A673 (cell line): ENCODE measurements at regions not wholly inside any gene's neighbourhood (a gene's known extent, or its start where the extent isn't known, plus 50 kb on each side); places are given as distances from the start of the nearest gene placed in this dataset.

Experiments
- BruUV-seq: library from RNA; stranded (reverse); fragments of 400-500 nt; replicated peaks from 2 replicates; lab custom pipeline; 2021; lab: Mats Ljungman, UMichigan
- CTCF ChIA-PET: fragments of 300-600 bp; sonication (Branson Sonifier 250); formaldehyde crosslinking; loops from one replicate; lab custom pipeline; 2022; ENCODE audit warnings: antibody characterized with exemption; lab: Charles Lee
- POLR2A ChIA-PET: fragments of 300-600 bp; sonication (Branson Sonifier 250); formaldehyde crosslinking; loops from one replicate; lab custom pipeline; 2022; ENCODE audit warnings: antibody characterized with exemption; ENCODE audit not compliant: low non-redundant PET; lab: Charles Lee
- DNase-seq: peaks from one replicate; pipeline ENCODE4 v3.0.0-alpha.2; 2015; ENCODE audit warnings: low spot score
- H3K27ac ChIP-seq: fragments of 200-600 bp; sonication (generic); 2 replicates; pipeline ENCODE4 v1.5.1; 2016; ENCODE audit warnings: mixed run types, low read depth, mild to moderate bottlenecking, mixed read lengths, antibody characterized with exemption, low read length; ENCODE audit not compliant: poor library complexity, severe bottlenecking
- H3K27me3 ChIP-seq: fragments of 200-600 bp; sonication (generic); replicated peaks from 2 replicates; pipeline ENCODE4 v1.6.1; 2017; ENCODE audit warnings: mixed run types, low read depth, mild to moderate bottlenecking, mixed read lengths, antibody characterized with exemption, low read length; ENCODE audit not compliant: insufficient read depth, poor library complexity
- H3K36me3 ChIP-seq: fragments of 200-600 bp; sonication (generic); 2 replicates; pipeline ENCODE4 v1.6.1; 2016; ENCODE audit warnings: mixed run types, mild to moderate bottlenecking, mixed read lengths, antibody characterized with exemption, low read length; ENCODE audit not compliant: insufficient read depth, poor library complexity, severe bottlenecking
- H3K4me1 ChIP-seq: fragments of 200-600 bp; sonication (generic); 2 replicates; pipeline ENCODE4 v1.6.1; 2017; ENCODE audit warnings: mixed run types, mild to moderate bottlenecking, mixed read lengths, antibody characterized with exemption, low read length; ENCODE audit not compliant: insufficient read depth, poor library complexity, severe bottlenecking
- H3K4me3 ChIP-seq: fragments of 200-600 bp; sonication (generic); 2 replicates; pipeline ENCODE4 v1.5.1; 2016; ENCODE audit warnings: low read depth, mixed run types, mild to moderate bottlenecking, mixed read lengths, low read length; ENCODE audit not compliant: poor library complexity, severe bottlenecking
- H3K9me3 ChIP-seq: fragments of 200-600 bp; sonication (generic); 2 replicates; pipeline ENCODE4 v1.6.1; 2016; ENCODE audit warnings: mixed run types, low read depth, mild to moderate bottlenecking, mixed read lengths, antibody characterized with exemption, low read length; ENCODE audit not compliant: poor library complexity, severe bottlenecking
- EZH2 ChIP-seq: fragments of 200-600 bp; sonication (generic); IDR thresholded peaks from 2 replicates; pipeline ENCODE4 v1.6.1; 2017; ENCODE audit warnings: borderline replicate concordance, low read depth, mild to moderate bottlenecking, mixed read lengths, antibody characterized with exemption, low read length; ENCODE audit not compliant: poor library complexity, severe bottlenecking
- intact Hi-C: fragments of 100-400 bp; cut with micrococcal nuclease; formaldehyde crosslinking; loops from one replicate; pipeline ENCODE4 v1.10.0; 2022; ENCODE audit not compliant: unreplicated experiment
- TF ChIP-seq, protein P1 (sequence below): fragments of 300-800, 200-600 bp; sonication (generic); conservative IDR thresholded peaks from 2 replicates; pipeline ENCODE4 v1.5.1; 2017; ENCODE audit warnings: low read depth, mild to moderate bottlenecking, antibody characterized with exemption, low read length, moderate library complexity, mixed read lengths

GRCh38 chr18:61616111-61616610 is 276.6 kb downstream of the RNF152 start:
- DNase-seq = no peak
- POLR2A ChIA-PET = no interaction called here
- no peaks in the 10 kb centered on the region for H3K36me3 ChIP-seq
- BruUV-seq = no TSS peak
- CTCF ChIA-PET = no interaction called here
- H3K27me3 ChIP-seq = no peaks in the 10 kb centered on the region
- no peaks in the 10 kb centered on the region for H3K9me3 ChIP-seq
- TF ChIP-seq, protein P1, sequence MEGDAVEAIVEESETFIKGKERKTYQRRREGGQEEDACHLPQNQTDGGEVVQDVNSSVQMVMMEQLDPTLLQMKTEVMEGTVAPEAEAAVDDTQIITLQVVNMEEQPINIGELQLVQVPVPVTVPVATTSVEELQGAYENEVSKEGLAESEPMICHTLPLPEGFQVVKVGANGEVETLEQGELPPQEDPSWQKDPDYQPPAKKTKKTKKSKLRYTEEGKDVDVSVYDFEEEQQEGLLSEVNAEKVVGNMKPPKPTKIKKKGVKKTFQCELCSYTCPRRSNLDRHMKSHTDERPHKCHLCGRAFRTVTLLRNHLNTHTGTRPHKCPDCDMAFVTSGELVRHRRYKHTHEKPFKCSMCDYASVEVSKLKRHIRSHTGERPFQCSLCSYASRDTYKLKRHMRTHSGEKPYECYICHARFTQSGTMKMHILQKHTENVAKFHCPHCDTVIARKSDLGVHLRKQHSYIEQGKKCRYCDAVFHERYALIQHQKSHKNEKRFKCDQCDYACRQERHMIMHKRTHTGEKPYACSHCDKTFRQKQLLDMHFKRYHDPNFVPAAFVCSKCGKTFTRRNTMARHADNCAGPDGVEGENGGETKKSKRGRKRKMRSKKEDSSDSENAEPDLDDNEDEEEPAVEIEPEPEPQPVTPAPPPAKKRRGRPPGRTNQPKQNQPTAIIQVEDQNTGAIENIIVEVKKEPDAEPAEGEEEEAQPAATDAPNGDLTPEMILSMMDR = no peak
- TF ChIP-seq EZH2 = no peak
- no peak overlapping the region for H3K4me3 ChIP-seq
- intact Hi-C loops = no loop called here
- H3K4me1 ChIP-seq = no peaks in the 10 kb centered on the region
- H3K27ac ChIP-seq = no peak overlapping the region

DNA sequence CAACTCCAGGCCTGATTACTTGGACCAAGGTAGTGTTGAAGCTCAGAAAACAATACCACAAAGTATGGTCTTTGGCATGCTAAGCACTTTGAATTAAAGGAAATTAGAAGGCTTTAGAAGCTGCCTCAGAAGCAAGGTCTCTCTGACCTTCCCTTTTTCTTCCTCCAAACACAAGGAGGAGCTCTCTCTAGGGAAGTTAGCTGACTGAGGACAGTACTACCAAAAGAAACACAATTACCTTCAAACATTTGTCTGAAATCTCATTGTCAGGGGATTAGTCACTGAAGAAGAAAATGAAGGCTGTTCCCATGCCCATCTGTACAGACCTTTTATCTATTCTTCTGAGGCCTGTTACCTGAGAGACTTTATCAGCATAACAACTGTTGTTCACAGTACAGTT is 279.3 kb downstream of the CDH20 start:
- BruUV-seq = no TSS peak
- Histone ChIP-seq H3K36me3 (no peaks in the 10 kb centered on the region), H3K4me1 (peaks cover 11% of the 10 kb centered on the region), H3K9me3 (peaks cover 6% of the 10 kb centered on the region), H3K4me3 (no peak overlapping the region), H3K27ac (no peak overlapping the region), H3K27me3 (no peaks in the 10 kb centered on the region)
- TF ChIP-seq, protein P1 = peak; percentile 25; the same call in 1 of the 2 replicates
- TF ChIP-seq EZH2 = no peak
- DNase-seq = no peak
- CTCF ChIA-PET = no interaction called here
- intact Hi-C loops = no loop called here
- POLR2A ChIA-PET = no interaction called here

DNA sequence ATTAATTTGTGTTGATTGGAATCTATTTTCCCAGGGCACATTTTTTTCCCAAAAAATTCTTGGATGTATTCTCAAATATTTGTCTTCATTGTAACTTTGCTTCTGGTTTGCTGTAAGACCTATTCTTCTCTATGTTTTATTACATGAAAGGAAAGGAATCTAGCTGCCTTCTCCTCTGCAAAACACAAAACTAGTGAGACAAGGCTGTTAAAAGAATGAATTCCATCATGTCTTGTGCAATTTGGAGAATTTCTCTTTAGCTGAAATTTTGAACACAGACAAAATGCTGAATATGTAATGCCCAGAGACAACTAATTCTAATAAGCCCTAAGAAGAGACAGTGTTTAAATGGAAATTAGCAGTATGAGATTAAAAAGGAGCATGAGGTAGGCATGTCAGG is 275.9 kb downstream of the CDH20 start:
- peaks cover 34% of the 10 kb centered on the region for H3K4me1 ChIP-seq

DNA sequence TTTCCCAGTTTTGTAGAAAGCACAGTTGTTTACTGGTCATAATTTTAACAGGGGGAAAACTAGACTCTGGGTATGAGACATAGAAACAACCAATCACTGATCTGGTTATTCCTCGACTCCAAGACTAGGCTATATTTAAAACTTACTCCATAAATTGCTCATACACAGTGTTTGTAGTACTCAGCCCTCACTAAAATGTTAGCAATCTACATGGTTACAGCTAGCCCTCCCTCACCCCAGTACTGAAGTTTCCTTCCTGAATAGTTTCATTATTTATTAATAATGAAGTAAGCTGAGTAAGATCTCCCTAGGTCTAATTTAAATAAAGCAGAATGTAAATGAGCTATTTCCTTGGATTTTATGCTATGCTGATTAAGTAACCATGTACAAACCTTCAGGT is 275.1 kb downstream of the CDH20 start:
- intact Hi-C loops = no loop called here
- H3K9me3 ChIP-seq = peaks cover 6% of the 10 kb centered on the region
- BruUV-seq = no TSS peak
- ChIA-PET POLR2A (no interaction called here), CTCF (no interaction called here)
- no peaks in the 10 kb centered on the region for H3K27me3 ChIP-seq
- TF ChIP-seq, protein P1 = no peak
- TF ChIP-seq EZH2 = no peak
- no peak for DNase-seq
- H3K27ac ChIP-seq = peak overlapping the region; percentile 75
- H3K4me3 ChIP-seq = no peak overlapping the region
- peaks cover 38% of the 10 kb centered on the region for H3K4me1 ChIP-seq
- no peaks in the 10 kb centered on the region for H3K36me3 ChIP-seq

More for the DNA sequence above, 275.9 kb downstream of the CDH20 start:
- no peaks in the 10 kb centered on the region for H3K27me3 ChIP-seq
- ChIA-PET POLR2A (no interaction called here), CTCF (no interaction called here)
- no peak overlapping the region for H3K4me3 ChIP-seq
- TF ChIP-seq EZH2 = no peak
- H3K9me3 ChIP-seq = peaks cover 6% of the 10 kb centered on the region
- no TSS peak for BruUV-seq
- H3K36me3 ChIP-seq = no peaks in the 10 kb centered on the region
- DNase-seq = no peak
- no peak overlapping the region for H3K27ac ChIP-seq
- intact Hi-C loops = no loop called here
